Nephron (organoid): ENCODE measurements at regions not wholly inside any gene's neighbourhood (a gene's known extent, or its start where the extent isn't known, plus 50 kb on each side); places are given as distances from the start of the nearest gene placed in this dataset.
A peak's percentile ranks its signal among the peaks of the same experiment; 100 is the strongest.

Experiments
- H3K27ac Mint-ChIP-seq, 3 experiments: 2 replicates each; pipeline ENCODE4 v1.8.0; 2020; ENCODE audit warnings: mixed read lengths in 3 of 3, mild to moderate bottlenecking in 2 of 3, moderate library complexity in 1 of 3
- H3K27me3 Mint-ChIP-seq: 2 replicates; pipeline ENCODE4 v1.8.0; 2021; ENCODE audit warnings: low read depth, mild to moderate bottlenecking, moderate library complexity, mixed read lengths
- H3K36me3 Mint-ChIP-seq: 2 replicates; pipeline ENCODE4 v1.8.0; 2020; ENCODE audit warnings: low read depth, mixed read lengths
- H3K4me1 Mint-ChIP-seq: 2 replicates; pipeline ENCODE4 v1.8.0; 2020; ENCODE audit warnings: mixed read lengths
- H3K4me3 Mint-ChIP-seq, 3 experiments: 2 replicates each; pipeline ENCODE4 v1.8.0; 2020; ENCODE audit warnings: mild to moderate bottlenecking in 3 of 3, mixed read lengths in 3 of 3, moderate library complexity in 2 of 3
- H3K9me3 Mint-ChIP-seq: 2 replicates; pipeline ENCODE4 v1.8.0; 2020; ENCODE audit warnings: mixed read lengths
- CTCF ChIP-seq, 3 experiments: fragments of 200-600 bp; sonication (generic); IDR thresholded peaks; one replicate each; pipeline ENCODE4 v1.5.0; 2021; ENCODE audit warnings: antibody characterized with exemption in 3 of 3; ENCODE audit not compliant: unreplicated experiment in 3 of 3

DNA sequence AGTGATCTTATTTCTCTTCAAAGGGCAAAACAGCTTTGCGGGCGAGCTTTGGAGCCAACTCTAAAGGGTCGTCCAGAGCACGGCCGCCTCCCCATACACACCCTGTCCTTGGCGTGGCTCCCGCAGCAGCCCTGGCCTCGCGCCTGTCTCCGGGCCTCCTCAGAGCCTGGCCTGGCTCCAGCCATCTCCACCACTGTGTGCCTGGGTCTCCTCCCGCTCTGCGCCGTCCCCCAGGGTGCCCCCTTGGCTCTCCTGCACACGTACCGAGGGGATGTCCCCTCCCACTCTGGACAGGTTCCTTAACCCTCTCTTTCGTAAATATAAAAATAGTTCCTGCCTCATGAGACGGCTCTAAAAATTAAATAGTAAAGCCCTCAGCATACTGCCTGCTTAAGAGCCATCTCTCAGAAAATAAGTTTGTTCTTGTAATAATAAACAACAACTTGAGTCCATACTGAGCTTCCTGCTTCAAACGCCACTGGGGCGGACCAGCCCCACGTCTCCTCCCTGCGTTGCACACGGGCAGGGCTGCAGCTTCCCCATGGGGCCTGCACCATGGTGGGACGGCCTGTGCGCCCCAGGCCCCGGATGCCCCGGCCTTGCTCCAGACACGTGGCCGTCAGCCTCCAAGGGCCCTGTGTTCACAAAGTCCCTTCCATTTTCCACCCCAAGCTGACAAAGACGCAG is 226.2 kb downstream of the TTLL2 start:
- H3K36me3 Mint-ChIP-seq = peaks cover 5% of the 10 kb centered on the region
- peaks cover 46% of the 10 kb centered on the region for H3K4me1 Mint-ChIP-seq
- no peak for TF ChIP-seq CTCF (IDR thresholded peaks at IDR 0.05; ENCODE audit: unreplicated experiment in 3 of 3)
- peak overlapping the region in 1 of 3 experiments; percentile 27 for H3K4me3 Mint-ChIP-seq
- peaks cover 8% of the 10 kb centered on the region for H3K27me3 Mint-ChIP-seq
- peaks cover 12% of the 10 kb centered on the region for H3K9me3 Mint-ChIP-seq
- H3K27ac Mint-ChIP-seq = peak overlapping the region in 2 of 3 experiments; percentile 87 to 95

- H3K9me3 Mint-ChIP-seq = peaks cover 17% of the 10 kb centered on the region
- H3K27ac Mint-ChIP-seq = peak overlapping the region in 2 of 3 experiments; percentile 87 to 95
- TF ChIP-seq CTCF (IDR thresholded peaks at IDR 0.05; ENCODE audit: unreplicated experiment in 3 of 3) = no peak
- no peak overlapping the region for H3K4me3 Mint-ChIP-seq
- peaks cover 9% of the 10 kb centered on the region for H3K36me3 Mint-ChIP-seq
- H3K4me1 Mint-ChIP-seq = peaks cover 42% of the 10 kb centered on the region
- H3K27me3 Mint-ChIP-seq = peaks cover 8% of the 10 kb centered on the region
Measured at GRCh38 chr6:167551628-167552257, 226.9 kb downstream of the TTLL2 start.

DNA sequence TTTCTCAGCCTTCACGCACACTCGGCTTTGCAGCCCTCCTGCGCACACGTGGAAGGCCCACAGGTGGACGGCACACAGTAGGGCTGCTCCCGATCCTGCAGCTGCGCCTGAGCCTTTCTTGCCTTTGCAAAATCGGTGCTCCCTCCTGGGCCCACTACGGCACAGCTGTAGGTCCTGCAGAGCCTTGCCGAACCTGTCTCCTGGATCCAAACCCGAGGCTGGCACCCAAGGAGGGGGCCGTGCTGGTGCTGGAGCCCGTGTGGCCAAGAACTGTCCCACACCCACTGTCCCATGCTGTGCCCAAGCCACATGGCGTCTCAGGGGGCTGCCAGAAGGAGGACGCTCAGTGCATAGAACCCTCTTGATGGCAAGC is 227.4 kb downstream of the TTLL2 start:
- Mint-ChIP-seq H3K9me3 (peaks cover 17% of the 10 kb centered on the region), H3K4me3 (no peak overlapping the region), H3K36me3 (peaks cover 9% of the 10 kb centered on the region), H3K27ac (peak overlapping the region in 1 of 3 experiments; percentile 70), H3K27me3 (peaks cover 8% of the 10 kb centered on the region), H3K4me1 (peaks cover 45% of the 10 kb centered on the region)
- TF ChIP-seq CTCF (IDR thresholded peaks at IDR 0.05; ENCODE audit: unreplicated experiment in 3 of 3) = no peak

DNA sequence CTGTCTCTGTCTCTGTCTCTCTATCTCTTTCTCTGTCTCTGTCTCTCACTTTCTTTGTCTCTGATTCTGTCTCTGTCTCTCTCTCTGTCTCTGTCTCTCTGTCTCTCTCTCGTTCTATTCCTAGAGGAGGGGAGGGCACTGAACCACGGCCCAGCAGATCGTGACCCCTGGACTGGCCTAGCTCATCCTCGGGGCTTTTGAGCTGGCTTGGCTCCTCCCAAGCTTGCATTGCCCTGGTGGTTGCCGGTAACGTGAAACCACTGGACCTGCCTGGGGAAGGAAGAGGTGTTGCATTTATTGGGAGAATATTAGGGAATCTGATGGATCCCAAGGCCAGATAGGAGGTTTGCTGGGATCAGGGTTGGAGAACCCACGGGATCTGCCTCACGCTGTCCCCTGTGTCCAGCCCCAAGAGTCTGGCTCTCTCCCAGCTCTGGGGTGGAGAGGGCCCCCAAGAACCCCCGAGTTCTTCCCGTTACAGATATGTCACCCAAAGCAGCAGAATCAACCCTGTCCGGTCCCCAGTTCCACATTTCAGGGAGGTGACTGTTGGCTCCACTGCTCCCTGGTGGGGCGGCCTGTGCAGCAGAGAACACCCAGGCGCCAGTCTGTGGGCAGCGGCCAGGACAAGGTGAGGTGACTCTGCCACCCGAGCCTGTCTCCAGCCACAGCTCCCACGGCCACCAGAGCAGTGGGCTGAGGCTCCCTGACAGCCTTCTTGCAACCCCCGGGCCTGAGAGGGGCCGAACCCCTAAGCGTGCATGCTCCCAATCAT is 228.3 kb downstream of the TTLL2 start:
- peak overlapping the region in 2 of 3 experiments; percentile 16 to 45 for H3K4me3 Mint-ChIP-seq
- peaks cover 8% of the 10 kb centered on the region for H3K27me3 Mint-ChIP-seq
- H3K4me1 Mint-ChIP-seq = peaks cover 54% of the 10 kb centered on the region
- H3K36me3 Mint-ChIP-seq = peaks cover 9% of the 10 kb centered on the region
- H3K27ac Mint-ChIP-seq = peak overlapping the region; percentile 28 to 91 (median 70)
- TF ChIP-seq CTCF (IDR thresholded peaks at IDR 0.05; ENCODE audit: unreplicated experiment in 3 of 3) = no peak
- H3K9me3 Mint-ChIP-seq = peaks cover 17% of the 10 kb centered on the region

DNA sequence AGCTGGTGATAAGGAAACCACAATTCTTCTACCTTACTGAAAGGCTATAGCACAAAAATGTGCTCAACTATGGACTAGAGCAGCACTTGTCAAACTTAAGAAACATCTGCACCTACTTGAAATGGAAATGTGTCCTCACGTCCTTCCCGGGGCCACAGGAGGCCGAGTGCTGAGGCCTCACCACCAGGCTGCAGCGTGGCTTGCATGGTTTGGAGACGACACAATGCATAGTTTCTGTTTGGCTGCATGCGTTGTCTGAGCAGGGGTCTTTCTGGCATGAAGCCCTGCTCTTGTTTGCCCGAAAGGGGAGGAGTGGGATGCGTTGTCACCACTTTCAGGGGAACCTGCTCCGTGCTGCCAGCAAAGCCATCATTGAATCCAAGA is 228.8 kb downstream of the TTLL2 start:
- Mint-ChIP-seq H3K27ac (peak overlapping the region in 2 of 3 experiments; percentile 66 to 70), H3K4me3 (peak overlapping the region in 1 of 3 experiments; percentile 16), H3K9me3 (peaks cover 17% of the 10 kb centered on the region), H3K27me3 (peaks cover 5% of the 10 kb centered on the region), H3K36me3 (peaks cover 9% of the 10 kb centered on the region), H3K4me1 (peaks cover 60% of the 10 kb centered on the region)
- TF ChIP-seq CTCF (IDR thresholded peaks at IDR 0.05; ENCODE audit: unreplicated experiment in 3 of 3) = no peak
